ENCODE measurements at regions not wholly inside any gene's neighbourhood (a gene's known extent, or its start where the extent isn't known, plus 50 kb on each side); places are given as distances from the start of the nearest gene placed in this dataset.
"Not testable (repeated sequence)": the region's sequence is repeated elsewhere in the genome, so short reads cannot be mapped to it uniquely, and the experiment has no call there.

GRCh38 chr2:91511166-91511565, 2819.7 kb downstream of the RPIA start:
- not testable (repeated sequence) for DNase-seq (ENCODE audit: low read depth); H3K4me3 ChIP-seq (ENCODE audit: control insufficient read depth, low read depth, low read length)

GRCh38 chr2:91515966-91516365, 2824.5 kb downstream of the RPIA start:
- not testable (repeated sequence) for DNase-seq (ENCODE audit: low read depth); H3K4me3 ChIP-seq (ENCODE audit: control insufficient read depth, low read depth, low read length)

DNA sequence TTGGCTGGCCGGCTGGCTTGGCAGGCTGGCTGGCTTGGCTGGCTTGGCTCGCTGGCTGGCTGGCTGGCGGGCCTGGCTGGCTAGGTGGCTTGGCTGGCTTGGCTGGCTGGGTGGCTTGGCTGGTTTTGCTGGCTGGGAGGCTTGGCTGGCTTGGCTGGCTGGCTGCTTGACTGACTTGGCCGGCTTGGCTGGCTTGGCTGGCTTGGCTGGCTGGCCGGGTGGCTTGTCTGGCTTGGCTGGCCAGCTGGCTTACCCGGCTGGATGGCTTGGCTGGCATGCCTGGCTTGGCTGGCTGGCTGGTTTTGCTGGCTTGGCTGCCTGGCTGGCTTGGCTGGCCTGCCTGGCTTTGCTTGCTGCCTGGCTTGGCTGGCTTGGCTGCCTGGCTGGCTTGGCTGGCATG, 2825.2 kb downstream of the RPIA start:
- DNase-seq (ENCODE audit: low read depth); H3K4me3 ChIP-seq (ENCODE audit: control insufficient read depth, low read depth, low read length): not testable (repeated sequence)

DNA sequence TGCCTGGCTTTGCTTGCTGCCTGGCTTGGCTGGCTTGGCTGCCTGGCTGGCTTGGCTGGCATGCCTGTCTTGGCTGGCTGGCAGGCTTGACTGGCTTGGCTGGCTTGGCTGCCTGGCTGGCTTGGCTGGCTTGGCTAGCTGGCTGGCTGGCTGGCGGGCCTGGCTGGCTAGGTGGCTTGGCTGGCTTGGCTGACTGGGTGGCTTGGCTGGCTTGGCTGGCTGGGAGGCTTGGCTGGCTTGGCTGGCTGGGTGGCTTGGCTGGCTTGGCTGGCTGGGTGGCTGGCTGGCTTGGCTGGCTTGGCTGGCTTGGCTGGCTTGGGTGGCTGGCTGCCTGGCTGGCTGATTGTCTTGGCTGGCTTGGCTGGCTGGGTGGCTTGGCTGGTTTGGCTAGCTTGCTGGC, 2826.4 kb downstream of the RPIA start:
- not testable (repeated sequence) for H3K4me3 ChIP-seq (ENCODE audit: control insufficient read depth, low read depth, low read length); DNase-seq (ENCODE audit: low read depth)

GRCh38 chr2:91518361-91518981, 2827.0 kb downstream of the RPIA start:
- not testable (repeated sequence) for DNase-seq (ENCODE audit: low read depth); H3K4me3 ChIP-seq (ENCODE audit: control insufficient read depth, low read depth, low read length)

- not testable (repeated sequence) for DNase-seq (ENCODE audit: low read depth); H3K4me3 ChIP-seq (ENCODE audit: control insufficient read depth, low read depth, low read length)
Measured at GRCh38 chr2:91519359-91519758, 2827.9 kb downstream of the RPIA start.

DNA sequence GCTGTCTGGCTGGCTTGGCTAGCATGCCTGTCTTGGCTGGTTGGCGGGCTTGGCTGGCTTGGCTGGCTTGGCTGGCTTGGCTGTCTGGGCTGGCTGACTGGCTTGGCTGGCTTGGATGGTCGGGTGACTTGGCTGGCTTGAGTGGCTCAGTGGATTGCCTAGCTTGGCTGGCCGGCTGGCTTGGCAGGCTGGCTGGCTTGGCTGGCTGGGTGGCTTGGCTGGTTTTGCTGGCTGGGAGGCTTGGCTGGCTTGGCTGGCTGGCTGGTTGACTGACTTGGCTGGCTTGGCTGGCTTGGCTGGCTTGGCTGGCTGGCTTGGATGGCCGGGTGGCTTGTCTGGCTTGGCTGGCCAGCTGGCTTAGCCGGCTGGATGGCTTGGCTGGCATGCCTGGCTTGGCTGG, 2828.4 kb downstream of the RPIA start:
- not testable (repeated sequence) for H3K4me3 ChIP-seq (ENCODE audit: control insufficient read depth, low read depth, low read length); DNase-seq (ENCODE audit: low read depth)

DNA sequence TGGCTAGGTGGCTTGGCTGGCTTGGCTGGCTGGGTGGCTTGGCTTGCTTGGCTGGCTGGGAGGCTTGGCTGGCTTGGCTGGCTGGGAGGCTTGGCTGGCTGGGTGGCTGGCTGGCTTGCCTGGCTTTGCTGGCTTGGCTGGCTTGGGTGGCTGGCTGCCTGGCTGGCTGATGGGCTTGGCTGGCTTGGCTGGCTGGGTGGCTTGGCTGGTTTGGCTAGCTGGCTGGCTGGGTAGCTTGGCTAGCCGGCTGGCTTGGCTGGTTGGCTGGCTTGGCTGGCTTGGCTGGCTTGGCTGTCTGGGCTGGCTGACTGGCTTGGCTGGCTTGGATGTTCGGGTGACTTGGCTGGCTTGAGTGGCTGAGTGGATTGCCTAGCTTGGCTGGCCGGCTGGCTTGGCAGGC, 2829.1 kb downstream of the RPIA start:
- H3K4me3 ChIP-seq (ENCODE audit: control insufficient read depth, low read depth, low read length); DNase-seq (ENCODE audit: low read depth): not testable (repeated sequence)

GRCh38 chr2:91520972-91521535, 2829.6 kb downstream of the RPIA start:
- not testable (repeated sequence) for DNase-seq (ENCODE audit: low read depth); H3K4me3 ChIP-seq (ENCODE audit: control insufficient read depth, low read depth, low read length)

DNA sequence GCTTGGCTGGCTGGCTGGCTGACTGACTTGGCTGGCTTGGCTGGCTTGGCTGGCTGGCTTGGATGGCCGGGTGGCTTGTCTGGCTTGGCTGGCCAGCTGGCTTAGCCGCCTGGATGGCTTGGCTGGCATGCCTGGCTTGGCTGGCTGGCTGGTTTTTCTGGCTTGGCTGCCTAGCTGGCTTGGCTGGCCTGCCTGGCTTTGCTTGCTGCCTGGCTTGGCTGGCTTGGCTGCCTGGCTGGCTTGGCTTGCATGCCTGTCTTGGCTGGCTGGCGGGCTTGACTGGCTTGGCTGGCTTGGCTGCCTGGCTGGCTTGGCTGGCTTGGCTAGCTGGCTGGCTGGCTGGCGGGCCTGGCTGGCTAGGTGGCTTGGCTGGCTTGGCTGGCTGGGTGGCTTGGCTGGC, 2830.5 kb downstream of the RPIA start:
- not testable (repeated sequence) for H3K4me3 ChIP-seq (ENCODE audit: control insufficient read depth, low read depth, low read length); DNase-seq (ENCODE audit: low read depth)

GRCh38 chr2:91522877-91523276, 2831.4 kb downstream of the RPIA start:
- not testable (repeated sequence) for DNase-seq (ENCODE audit: low read depth); H3K4me3 ChIP-seq (ENCODE audit: control insufficient read depth, low read depth, low read length)

GRCh38 chr2:91523751-91524150, 2832.3 kb downstream of the RPIA start:
- not testable (repeated sequence) for H3K4me3 ChIP-seq (ENCODE audit: control insufficient read depth, low read depth, low read length)

GRCh38 chr2:91525587-91525986, 2834.1 kb downstream of the RPIA start:
- not testable (repeated sequence) for DNase-seq (ENCODE audit: low read depth); H3K4me3 ChIP-seq (ENCODE audit: control insufficient read depth, low read depth, low read length)

More at GRCh38 chr2:91523751-91524150, 2832.3 kb downstream of the RPIA start:
- DNase-seq (ENCODE audit: low read depth) = not testable (repeated sequence)

GRCh38 chr2:91526083-91526482, 2834.6 kb downstream of the RPIA start:
- not testable (repeated sequence) for DNase-seq (ENCODE audit: low read depth); H3K4me3 ChIP-seq (ENCODE audit: control insufficient read depth, low read depth, low read length)

DNA sequence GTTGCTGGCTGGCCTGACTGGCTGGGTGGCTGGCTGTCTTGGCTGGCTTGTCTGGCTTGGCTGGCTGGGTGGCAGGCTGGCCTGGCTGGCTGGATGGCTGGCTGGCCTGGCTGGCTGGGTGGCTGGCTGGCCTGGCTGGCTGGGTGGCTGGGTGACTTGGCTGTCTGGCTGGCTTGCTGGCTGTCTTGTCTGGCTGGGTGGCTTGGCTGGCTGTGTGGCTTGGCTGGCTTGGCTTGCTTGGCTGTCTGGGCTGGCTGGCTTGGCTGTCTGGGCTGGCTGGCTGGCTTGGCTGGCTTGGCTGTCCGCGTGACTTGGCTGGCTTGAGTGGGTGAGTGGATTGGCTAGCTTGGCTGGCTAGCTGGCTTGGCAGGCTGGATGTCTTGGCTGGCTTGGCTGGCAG, 2835.6 kb downstream of the RPIA start:
- not testable (repeated sequence) for DNase-seq (ENCODE audit: low read depth); H3K4me3 ChIP-seq (ENCODE audit: control insufficient read depth, low read depth, low read length)

- DNase-seq (ENCODE audit: low read depth); H3K4me3 ChIP-seq (ENCODE audit: control insufficient read depth, low read depth, low read length): not testable (repeated sequence)
Measured at GRCh38 chr2:91527491-91528031, 2836.1 kb downstream of the RPIA start.

DNA sequence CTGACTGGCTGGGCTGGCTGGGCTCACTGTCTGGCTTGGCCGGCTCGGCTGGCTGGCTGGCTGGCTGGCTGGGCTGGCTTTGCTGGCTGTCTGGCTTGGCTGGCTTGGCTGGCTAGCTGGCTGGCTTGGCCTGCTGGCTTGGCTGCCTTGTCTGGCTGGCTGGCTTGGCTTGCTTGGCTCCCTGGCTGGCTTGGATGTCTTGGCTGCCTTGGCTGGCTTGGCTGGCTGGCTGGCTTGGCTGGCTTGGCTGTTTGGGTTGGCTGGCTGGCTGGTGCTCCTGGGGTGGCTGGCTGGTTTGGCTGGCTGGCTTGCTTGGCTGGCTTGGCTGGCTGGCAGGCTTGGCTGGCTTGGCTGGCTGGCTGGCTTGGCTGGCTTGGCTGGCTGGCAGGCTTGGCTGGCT, 2836.9 kb downstream of the RPIA start:
- not testable (repeated sequence) for H3K4me3 ChIP-seq (ENCODE audit: control insufficient read depth, low read depth, low read length); DNase-seq (ENCODE audit: low read depth)

DNA sequence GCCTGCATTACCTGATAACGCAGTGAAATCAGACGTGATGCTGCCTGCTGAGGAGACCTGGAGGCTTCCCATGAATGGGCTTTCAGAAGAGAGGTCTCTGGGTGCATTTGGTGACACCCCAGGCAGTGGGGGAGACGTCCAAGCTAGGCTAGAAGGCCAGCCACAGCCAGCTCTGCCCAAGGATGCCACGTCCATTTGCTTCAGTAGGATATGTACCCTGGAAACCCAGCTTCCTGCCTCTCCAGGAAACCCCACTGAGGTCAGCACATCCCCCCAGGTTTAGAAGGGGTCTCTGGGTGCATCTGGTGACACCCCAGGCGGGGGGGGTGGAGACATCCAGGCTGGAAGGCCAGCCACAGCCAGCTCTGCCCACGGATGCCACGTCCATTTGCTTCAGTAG, 2844.6 kb downstream of the RPIA start:
- not testable (repeated sequence) for DNase-seq (ENCODE audit: low read depth); H3K4me3 ChIP-seq (ENCODE audit: control insufficient read depth, low read depth, low read length)

DNA sequence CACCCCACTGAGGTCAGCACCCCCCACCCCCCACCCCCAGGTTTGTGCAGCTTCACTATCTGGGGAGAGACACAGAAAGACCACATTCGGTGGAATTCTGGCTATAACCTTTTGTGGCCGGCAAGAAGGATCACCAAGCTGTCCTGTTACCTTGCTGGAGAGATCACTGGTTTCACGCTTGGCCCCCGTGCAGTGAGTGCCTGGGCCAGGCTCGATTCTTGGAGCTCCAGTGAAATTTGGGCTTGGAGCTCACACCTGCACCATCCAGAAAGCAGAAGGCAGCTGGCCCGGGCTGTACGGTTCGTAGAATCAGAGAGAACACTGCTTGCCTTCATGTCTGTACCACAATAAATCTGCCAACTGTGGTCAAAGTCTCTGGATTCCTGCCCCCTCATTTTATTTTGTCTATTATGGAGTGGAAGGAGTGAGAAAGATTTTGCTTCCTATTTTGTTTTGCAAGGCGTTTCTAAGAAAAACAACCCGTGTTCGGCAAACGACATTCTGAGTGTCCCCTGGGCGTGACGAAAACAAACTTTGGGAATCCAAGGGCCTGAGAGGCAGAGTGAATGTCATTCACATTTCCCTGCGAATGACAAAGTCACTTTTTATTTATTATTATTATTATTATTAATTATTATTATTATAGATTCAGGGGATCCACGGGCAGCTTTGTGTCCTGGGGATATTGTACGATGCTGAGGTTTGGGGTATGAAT, 2845.2 kb downstream of the RPIA start:
- H3K4me3 ChIP-seq (ENCODE audit: control insufficient read depth, low read depth, low read length); DNase-seq (ENCODE audit: low read depth): not testable (repeated sequence)

All from AG09309 (cell line).